Hepatocyte (in vitro differentiated cells): ENCODE measurements at regions not wholly inside any gene's neighbourhood (a gene's known extent, or its start where the extent isn't known, plus 50 kb on each side); places are given as distances from the start of the nearest gene placed in this dataset.
"Not testable (repeated sequence)": the region's sequence is repeated elsewhere in the genome, so short reads cannot be mapped to it uniquely, and the experiment has no call there.

Experiments
- EZH2 ChIP-seq: fragments of 200-600 bp; sonication (generic); IDR thresholded peaks from 2 replicates; pipeline ENCODE4 v1.6.1; 2016; ENCODE audit warnings: antibody characterized with exemption, mild to moderate bottlenecking, borderline replicate concordance
- EZH2phosphoT487 ChIP-seq: fragments of 200-600 bp; sonication (generic); IDR thresholded peaks from one replicate; pipeline ENCODE4 v1.6.1; 2018; ENCODE audit warnings: antibody characterized with exemption, mild to moderate bottlenecking, low read depth, moderate library complexity; ENCODE audit not compliant: unreplicated experiment, severe bottlenecking
- TF ChIP-seq, protein P1 (sequence below): fragments of 200-600 bp; sonication (generic); IDR thresholded peaks from 2 replicates; pipeline ENCODE4 v1.5.1; 2016; ENCODE audit warnings: antibody characterized with exemption, mild to moderate bottlenecking; ENCODE audit not compliant: poor library complexity

DNA sequence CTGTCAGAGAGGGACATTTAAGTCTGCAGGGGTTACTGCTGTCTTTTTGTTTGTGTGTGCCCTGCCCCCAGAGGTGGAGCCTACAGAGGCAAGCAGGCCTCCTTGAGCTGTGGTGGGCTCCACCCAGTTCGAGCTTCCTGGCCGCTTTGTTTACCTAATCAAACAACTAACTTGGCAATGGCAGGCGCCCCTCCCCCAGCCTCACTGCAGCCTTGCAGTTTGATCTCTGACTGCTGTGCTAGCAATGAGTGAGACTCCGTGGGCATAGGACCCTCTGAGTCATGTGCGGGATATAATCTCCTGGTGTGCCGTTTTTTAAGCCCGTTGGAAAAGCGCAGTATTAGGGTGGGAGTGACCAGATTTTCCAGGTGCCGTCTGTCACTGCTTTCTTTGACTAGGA is 216.8 kb upstream of the CDKN2B start:
- not testable (repeated sequence) for TF ChIP-seq EZH2, EZH2phosphoT487
- TF ChIP-seq, protein P1, sequence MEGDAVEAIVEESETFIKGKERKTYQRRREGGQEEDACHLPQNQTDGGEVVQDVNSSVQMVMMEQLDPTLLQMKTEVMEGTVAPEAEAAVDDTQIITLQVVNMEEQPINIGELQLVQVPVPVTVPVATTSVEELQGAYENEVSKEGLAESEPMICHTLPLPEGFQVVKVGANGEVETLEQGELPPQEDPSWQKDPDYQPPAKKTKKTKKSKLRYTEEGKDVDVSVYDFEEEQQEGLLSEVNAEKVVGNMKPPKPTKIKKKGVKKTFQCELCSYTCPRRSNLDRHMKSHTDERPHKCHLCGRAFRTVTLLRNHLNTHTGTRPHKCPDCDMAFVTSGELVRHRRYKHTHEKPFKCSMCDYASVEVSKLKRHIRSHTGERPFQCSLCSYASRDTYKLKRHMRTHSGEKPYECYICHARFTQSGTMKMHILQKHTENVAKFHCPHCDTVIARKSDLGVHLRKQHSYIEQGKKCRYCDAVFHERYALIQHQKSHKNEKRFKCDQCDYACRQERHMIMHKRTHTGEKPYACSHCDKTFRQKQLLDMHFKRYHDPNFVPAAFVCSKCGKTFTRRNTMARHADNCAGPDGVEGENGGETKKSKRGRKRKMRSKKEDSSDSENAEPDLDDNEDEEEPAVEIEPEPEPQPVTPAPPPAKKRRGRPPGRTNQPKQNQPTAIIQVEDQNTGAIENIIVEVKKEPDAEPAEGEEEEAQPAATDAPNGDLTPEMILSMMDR: not testable (repeated sequence)
